HG03196 (cell line): ENCODE measurements at regions not wholly inside any gene's neighbourhood (a gene's known extent, or its start where the extent isn't known, plus 50 kb on each side); places are given as distances from the start of the nearest gene placed in this dataset.

Experiments used
- ATAC-seq: cut with Tn5 transposase; IDR thresholded peaks from one replicate; pipeline ENCODE4 v1.9.1; 2021; ENCODE audit not compliant: unreplicated experiment

- ATAC-seq: no peak
Observed at GRCh38 chr9:79236466-79236865, 335.3 kb upstream of the TLE4 start.

GRCh38 chr9:79237861-79238260, 333.9 kb upstream of the TLE4 start:
- ATAC-seq: no peak

- no peak for ATAC-seq
Observed at GRCh38 chr9:79240774-79241173, 331.0 kb upstream of the TLE4 start.

GRCh38 chr9:79242489-79242888, 329.3 kb upstream of the TLE4 start:
- no peak for ATAC-seq

GRCh38 chr9:79246170-79246569, 325.6 kb upstream of the TLE4 start:
- no peak for ATAC-seq

- no peak for ATAC-seq
Observed at GRCh38 chr9:79247021-79247420, 324.7 kb upstream of the TLE4 start.

GRCh38 chr9:79250806-79251205, 321.0 kb upstream of the TLE4 start:
- no peak for ATAC-seq

- ATAC-seq: no peak
Observed at GRCh38 chr9:79254900-79255650, 316.7 kb upstream of the TLE4 start.

GRCh38 chr9:79255651-79256260, 316.0 kb upstream of the TLE4 start:
- no peak for ATAC-seq

- no peak for ATAC-seq
Observed at GRCh38 chr9:79256691-79257213, 315.0 kb upstream of the TLE4 start.

GRCh38 chr9:79257228-79257781, 314.5 kb upstream of the TLE4 start:
- no peak for ATAC-seq

GRCh38 chr9:79257790-79258351, 313.9 kb upstream of the TLE4 start:
- ATAC-seq: no peak

- ATAC-seq: no peak
Observed at GRCh38 chr9:79259858-79260257, 311.9 kb upstream of the TLE4 start.

- no peak for ATAC-seq
Observed at GRCh38 chr9:79263628-79264027, 308.1 kb upstream of the TLE4 start.

- ATAC-seq: no peak
Observed at GRCh38 chr9:79264041-79264440, 307.7 kb upstream of the TLE4 start.

- ATAC-seq: no peak
Observed at GRCh38 chr9:79264511-79265355, 307.0 kb upstream of the TLE4 start.

- no peak for ATAC-seq
Observed at GRCh38 chr9:79266986-79267385, 304.8 kb upstream of the TLE4 start.

GRCh38 chr9:79268806-79269205, 303.0 kb upstream of the TLE4 start:
- ATAC-seq: no peak

GRCh38 chr9:79273311-79273710, 298.5 kb upstream of the TLE4 start:
- no peak for ATAC-seq

GRCh38 chr9:79279356-79279755, 292.4 kb upstream of the TLE4 start:
- no peak for ATAC-seq

- no peak for ATAC-seq
Observed at GRCh38 chr9:79280691-79281090, 291.1 kb upstream of the TLE4 start.
